HCT116 (cell line): ENCODE measurements at regions not wholly inside any gene's neighbourhood (a gene's known extent, or its start where the extent isn't known, plus 50 kb on each side); places are given as distances from the start of the nearest gene placed in this dataset.

Experiments used
- ATAC-seq: fragments of 200-7000 bp; cut with Tn5 transposase; 2 replicates; pipeline ENCODE4 v1.9.1; 2020; ENCODE audit warnings: mild to moderate bottlenecking, moderate library complexity
- BruUV-seq: library from RNA; stranded (reverse); fragments of 400-500 nt; replicated peaks from 2 replicates; lab custom pipeline; 2021; lab: Mats Ljungman, UMichigan
- CTCF ChIA-PET: fragments of 300-600 bp; sonication (Branson Sonifier 250); formaldehyde crosslinking; loops from one replicate; lab custom pipeline; 2021; ENCODE audit warnings: antibody characterized with exemption; lab: Charles Lee
- POLR2A ChIA-PET: fragments of 300-600, 350-600 bp; sonication (Branson Sonifier 250); formaldehyde crosslinking; loops from one replicate; lab custom pipeline; 2021; ENCODE audit warnings: antibody characterized with exemption; lab: Charles Lee
- RAD21 ChIA-PET, 2 experiments: fragments of 300-600 bp; sonication (Branson Sonifier 250); formaldehyde crosslinking; loops; one replicate each; lab custom pipeline; 2023; ENCODE audit warnings: low total read pairs in 2 of 2; ENCODE audit not compliant: uncharacterized antibody in 2 of 2, unreplicated experiment in 2 of 2, low non-redundant PET in 1 of 2; lab: Charles Lee
- DNase-seq: peaks from one replicate; pipeline ENCODE4 v3.0.0-alpha.2; 2010; ENCODE audit warnings: low read depth, low spot score
- H2AFZ ChIP-seq: fragments of 200-600 bp; shearing (Covaris generic), sonication (generic); 2 replicates; pipeline ENCODE4 v1.6.1; 2017; ENCODE audit warnings: low read depth, mixed run types, mixed read lengths, antibody characterized with exemption, low read length; ENCODE audit not compliant: poor library complexity, severe bottlenecking
- H3K27ac ChIP-seq: 2 replicates; pipeline ENCODE4 v1.5.1; 2012; ENCODE audit warnings: low read depth, low read length
- H3K27me3 ChIP-seq: fragments of 200-600 bp; sonication (generic); 2 replicates; pipeline ENCODE4 v1.6.1; 2016; ENCODE audit warnings: mixed run types, low read length, mixed read lengths; ENCODE audit not compliant: insufficient read depth
- H3K36me3 ChIP-seq, 2 experiments: fragments of 200-500 bp in 1 of 2; fragments of 200-600 bp in 1 of 2; sonication (Bioruptor generic) in 1 of 2; sonication (generic) in 1 of 2; 2 replicates each; pipeline versions ENCODE4 v1.5.1 to v1.6.1; 2014 to 2016; ENCODE audit warnings: low read length in 2 of 2, inconsistent platforms in 1 of 2, mixed read lengths in 1 of 2, mixed run types in 1 of 2; ENCODE audit not compliant: insufficient read depth in 2 of 2, control insufficient read depth in 1 of 2
- H3K4me1 ChIP-seq, 2 experiments: fragments of 200-600 bp in 1 of 2; sonication (generic) in 1 of 2; 2 replicates each; pipeline versions ENCODE4 v1.5.1 to v1.6.1; 2012 to 2017; ENCODE audit warnings: low read length in 2 of 2, inconsistent platforms in 1 of 2, mild to moderate bottlenecking in 1 of 2, mixed read lengths in 1 of 2, mixed run types in 1 of 2, moderate library complexity in 1 of 2; ENCODE audit not compliant: insufficient read depth in 2 of 2, control insufficient read depth in 1 of 2
- H3K4me2 ChIP-seq: fragments of 200-600 bp; sonication (generic); 2 replicates; pipeline ENCODE4 v1.6.1; 2017; ENCODE audit warnings: mixed run types, low read length, mixed read lengths
- H3K4me3 ChIP-seq, 2 experiments: fragments of 200-600 bp in 1 of 2; sonication (generic) in 1 of 2; replicated peaks in 1 of 2; 2 replicates each; pipeline ENCODE4 v1.5.1; 2011 to 2016; ENCODE audit warnings: low read length in 2 of 2, control low read depth in 1 of 2, low read depth in 1 of 2, mild to moderate bottlenecking in 1 of 2, mixed read lengths in 1 of 2, mixed run types in 1 of 2
- H3K79me2 ChIP-seq: fragments of 200-600 bp; sonication (generic); 2 replicates; pipeline ENCODE4 v1.6.1; 2017; ENCODE audit warnings: mild to moderate bottlenecking, mixed run types, low read length, moderate library complexity, mixed read lengths; ENCODE audit not compliant: insufficient read depth
- H3K9ac ChIP-seq: fragments of 200-600 bp; sonication (generic); 2 replicates; pipeline ENCODE4 v1.6.1; 2016; ENCODE audit warnings: low read length, mixed read lengths
- H3K9me2 ChIP-seq: fragments of 200-600 bp; sonication (generic), shearing (Covaris generic); 2 replicates; pipeline ENCODE4 v1.6.1; 2017; ENCODE audit warnings: mixed run types, mild to moderate bottlenecking, moderate library complexity; ENCODE audit not compliant: insufficient read depth
- H3K9me3 ChIP-seq, 2 experiments: fragments of 200-500 bp in 1 of 2; fragments of 200-600 bp in 1 of 2; sonication (Bioruptor generic) in 1 of 2; sonication (generic) in 1 of 2; 2 replicates each; pipeline ENCODE4 v1.6.1; 2014 to 2017; ENCODE audit warnings: low read length in 2 of 2, mixed read lengths in 2 of 2, inconsistent platforms in 1 of 2, low read depth in 1 of 2, mild to moderate bottlenecking in 1 of 2, mixed run types in 1 of 2, moderate library complexity in 1 of 2; ENCODE audit not compliant: control insufficient read depth in 1 of 2, insufficient read depth in 1 of 2
- H4K20me1 ChIP-seq: fragments of 200-600 bp; sonication (generic), shearing (Covaris generic); 2 replicates; pipeline ENCODE4 v1.6.1; 2017; ENCODE audit warnings: mixed run types, mild to moderate bottlenecking, moderate library complexity; ENCODE audit not compliant: insufficient read depth
- CBX3 ChIP-seq: IDR thresholded peaks from 2 replicates; pipeline ENCODE4 v1.6.1; 2012; ENCODE audit warnings: low read depth
- CEBPB ChIP-seq: IDR thresholded peaks from 2 replicates; pipeline ENCODE4 v1.6.1; 2012; ENCODE audit warnings: low read depth
- CTCF ChIP-seq, 3 experiments: fragments of 200-600 bp in 1 of 3; sonication (generic) in 1 of 3; IDR thresholded peaks in 2 of 3; conservative IDR thresholded peaks in 1 of 3; 2 replicates each; pipeline ENCODE4 v1.5.1; 2012 to 2017; ENCODE audit warnings: low read depth in 2 of 3, low read length in 2 of 3, antibody characterized with exemption in 1 of 3, borderline replicate concordance in 1 of 3, control low read depth in 1 of 3, mild to moderate bottlenecking in 1 of 3, mixed read lengths in 1 of 3, mixed run types in 1 of 3, moderate library complexity in 1 of 3; ENCODE audit not compliant: insufficient read depth in 1 of 3
- EGR1 ChIP-seq: IDR thresholded peaks from 2 replicates; pipeline ENCODE4 v1.6.1; 2012; ENCODE audit warnings: low read depth
- ELF1 ChIP-seq: IDR thresholded peaks from 2 replicates; pipeline ENCODE4 v1.6.1; 2012; ENCODE audit warnings: low read depth, borderline replicate concordance
- EZH2phosphoT487 ChIP-seq: fragments of 200-600 bp; IDR thresholded peaks from 2 replicates; pipeline ENCODE4 v1.6.1; 2018; ENCODE audit warnings: antibody characterized with exemption, borderline replicate concordance
- JUND ChIP-seq: IDR thresholded peaks from 2 replicates; pipeline ENCODE4 v1.6.1; 2012
- POLR2AphosphoS5 ChIP-seq: IDR thresholded peaks from 2 replicates; pipeline ENCODE4 v1.6.1; 2011; ENCODE audit warnings: mild to moderate bottlenecking, low read depth, low read length, moderate library complexity
- RAD21 ChIP-seq: IDR thresholded peaks from 2 replicates; pipeline ENCODE4 v1.6.1; 2012; ENCODE audit warnings: low read depth, mild to moderate bottlenecking
- SP1 ChIP-seq: IDR thresholded peaks from 2 replicates; pipeline ENCODE4 v1.6.1; 2012; ENCODE audit warnings: low read depth
- TCF7L2 ChIP-seq: IDR thresholded peaks from 2 replicates; pipeline ENCODE4 v1.7.0; 2011; ENCODE audit warnings: borderline replicate concordance, inconsistent platforms; ENCODE audit not compliant: insufficient read depth, insufficient read length; ENCODE audit errors: extremely low read depth
- ZBTB33 ChIP-seq: IDR thresholded peaks from 2 replicates; pipeline ENCODE4 v1.6.1; 2011; ENCODE audit warnings: mild to moderate bottlenecking, low read length, moderate library complexity; ENCODE audit not compliant: insufficient replicate concordance; ENCODE audit errors: extremely low read depth
- ZFX ChIP-seq: fragments of 450-650 bp; IDR thresholded peaks from 2 replicates; pipeline ENCODE4 v1.6.1; 2017
- intact Hi-C: fragments of 100-400 bp; cut with micrococcal nuclease; formaldehyde crosslinking; loops from 2 replicates; pipeline ENCODE4 v1.10.0; 2022

DNA sequence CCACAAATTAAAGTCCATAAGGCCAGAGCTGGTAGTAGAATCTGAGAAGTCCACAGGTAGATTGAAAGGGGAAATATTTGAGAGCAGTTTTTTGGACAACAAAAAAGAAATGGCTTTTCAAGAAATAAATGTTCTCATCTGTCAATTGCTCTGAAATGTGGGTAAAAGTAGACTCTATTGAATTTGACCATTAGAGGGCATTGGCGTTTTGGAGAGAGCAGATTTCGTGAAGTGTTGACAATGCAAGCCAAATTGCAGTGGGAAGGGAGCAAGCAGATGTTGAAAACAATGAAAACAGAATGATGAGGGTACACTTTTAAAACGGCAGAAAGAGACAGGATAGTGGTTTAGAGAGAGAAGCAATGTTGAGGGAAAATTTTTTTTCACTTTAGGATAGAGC is 149.1 kb upstream of the FAM83B start:
- Histone ChIP-seq H3K79me2 (no peaks in the 10 kb centered on the region), H2AFZ (no peak overlapping the region), H4K20me1 (no peaks in the 10 kb centered on the region), H3K36me3 (no peaks in the 10 kb centered on the region), H3K4me1 (no peaks in the 10 kb centered on the region), H3K9me2 (no peaks in the 10 kb centered on the region), H3K4me3 (no peak overlapping the region), H3K27me3 (no peaks in the 10 kb centered on the region), H3K9me3 (no peaks in the 10 kb centered on the region), H3K9ac (no peak overlapping the region), H3K27ac (no peak overlapping the region), H3K4me2 (no peak overlapping the region)
- TF ChIP-seq EGR1 (no peak), ZBTB33 (no peak), TCF7L2 (no peak), ZFX (no peak), JUND (no peak), POLR2AphosphoS5 (no peak), EZH2phosphoT487 (no peak), CEBPB (no peak), CBX3 (peak; percentile 20; the same call in 1 of the 2 replicates), RAD21 (peak; percentile 78), ELF1 (no peak), SP1 (no peak), CTCF (IDR thresholded peaks at IDR 0.05 in 2 of 3, conservative IDR thresholded peaks at IDR 0.05 in 1 of 3; ENCODE audit: borderline replicate concordance in 1 of 3, insufficient read depth in 1 of 3, low read depth in 2 of 3, low read length in 2 of 3) (peak; percentile 27 to 53 (median 46); a peak in 3 of 6 replicates)
- ChIA-PET RAD21 (no interaction called here), POLR2A (no interaction called here), CTCF (interaction anchor here (0.8 kb wide), 1 partner anchor 21 kb away, joined by 4 read pairs; no protein-coding TSS in a partner anchor)
- DNase-seq (peak; percentile 12), ATAC-seq (peak; percentile 64; the same call in 1 of the 2 replicates)
- no TSS peak for BruUV-seq
- intact Hi-C loops, result loop anchor here (2.0 kb wide), 1 partner anchor 371 kb away; no protein-coding TSS in a partner anchor
